Fibroblast of lung (primary cell): ENCODE measurements at regions not wholly inside any gene's neighbourhood (a gene's known extent, or its start where the extent isn't known, plus 50 kb on each side); places are given as distances from the start of the nearest gene placed in this dataset.

ENCODE experiments used
- EZH2 ChIP-seq: IDR thresholded peaks from 2 replicates; pipeline ENCODE4 v1.5.1; 2012; ENCODE audit warnings: low read length, control low read depth, mild to moderate bottlenecking; ENCODE audit errors: missing control alignments
- TF ChIP-seq, protein P1 (sequence below), 2 donors: IDR thresholded peaks in 1 of 2; conservative IDR thresholded peaks in 1 of 2; 1 replicate in 1 of 2; 2 replicates in 1 of 2; pipeline ENCODE4 v1.5.1; 2011 to 2012; ENCODE audit warnings: low read length in 2 of 2, control low read depth in 1 of 2, inconsistent platforms in 1 of 2, low read depth in 1 of 2, mild to moderate bottlenecking in 1 of 2

DNA sequence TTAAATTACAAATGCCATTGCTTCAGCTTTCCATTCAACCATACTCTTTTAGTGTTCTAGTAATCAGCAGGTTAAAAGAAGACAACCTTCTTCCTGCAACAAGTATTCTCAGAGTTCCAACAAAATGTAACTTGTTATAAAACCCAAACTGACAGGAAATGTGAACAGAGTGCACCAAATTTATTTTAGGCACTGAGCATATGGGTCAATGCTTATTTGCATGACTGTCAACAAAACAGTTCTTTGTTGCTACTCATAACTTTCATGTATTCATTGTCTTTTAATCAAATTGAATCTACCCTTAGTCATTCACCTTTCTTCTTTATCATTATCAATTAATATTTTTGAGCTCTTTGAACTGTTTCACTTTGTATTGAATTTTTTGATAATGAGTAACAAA, 554.1 kb downstream of the DACH1 start:
- no peak for TF ChIP-seq EZH2
- TF ChIP-seq, protein P1, sequence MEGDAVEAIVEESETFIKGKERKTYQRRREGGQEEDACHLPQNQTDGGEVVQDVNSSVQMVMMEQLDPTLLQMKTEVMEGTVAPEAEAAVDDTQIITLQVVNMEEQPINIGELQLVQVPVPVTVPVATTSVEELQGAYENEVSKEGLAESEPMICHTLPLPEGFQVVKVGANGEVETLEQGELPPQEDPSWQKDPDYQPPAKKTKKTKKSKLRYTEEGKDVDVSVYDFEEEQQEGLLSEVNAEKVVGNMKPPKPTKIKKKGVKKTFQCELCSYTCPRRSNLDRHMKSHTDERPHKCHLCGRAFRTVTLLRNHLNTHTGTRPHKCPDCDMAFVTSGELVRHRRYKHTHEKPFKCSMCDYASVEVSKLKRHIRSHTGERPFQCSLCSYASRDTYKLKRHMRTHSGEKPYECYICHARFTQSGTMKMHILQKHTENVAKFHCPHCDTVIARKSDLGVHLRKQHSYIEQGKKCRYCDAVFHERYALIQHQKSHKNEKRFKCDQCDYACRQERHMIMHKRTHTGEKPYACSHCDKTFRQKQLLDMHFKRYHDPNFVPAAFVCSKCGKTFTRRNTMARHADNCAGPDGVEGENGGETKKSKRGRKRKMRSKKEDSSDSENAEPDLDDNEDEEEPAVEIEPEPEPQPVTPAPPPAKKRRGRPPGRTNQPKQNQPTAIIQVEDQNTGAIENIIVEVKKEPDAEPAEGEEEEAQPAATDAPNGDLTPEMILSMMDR (conservative IDR thresholded peaks at IDR 0.05 in 1 of 2, IDR thresholded peaks at IDR 0.05 in 1 of 2; ENCODE audit: low read depth in 1 of 2, low read length in 2 of 2), result no peak
